ENCODE measurements at regions not wholly inside any gene's neighbourhood (a gene's known extent, or its start where the extent isn't known, plus 50 kb on each side); places are given as distances from the start of the nearest gene placed in this dataset.
A peak's percentile ranks its signal among the peaks of the same experiment; 100 is the strongest.

DNA sequence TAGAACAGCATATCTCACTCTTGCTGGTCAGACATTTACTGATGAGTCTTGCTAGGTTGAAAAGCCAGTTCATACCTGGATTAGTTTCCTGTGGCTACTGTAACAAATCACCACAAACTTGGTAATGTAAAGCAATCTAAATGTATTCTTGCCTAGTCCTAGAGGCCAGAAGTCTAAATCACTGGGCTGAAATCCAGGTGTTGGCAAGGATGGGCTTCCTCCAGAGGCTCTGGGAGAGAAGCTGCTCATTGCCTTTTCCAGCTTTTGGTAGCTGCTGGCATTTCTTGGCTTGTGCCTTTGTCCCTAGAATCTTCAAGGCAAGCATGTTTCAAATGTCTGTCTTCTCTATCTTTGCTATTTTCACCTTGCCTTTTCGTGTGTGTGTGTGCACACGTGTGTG lies 62.3 kb upstream of the MAP4K3 start:
- no peaks in the 10 kb centered on the region for H3K36me3 ChIP-seq (ENCODE audit: low read depth, missing control alignments)
- intact Hi-C loops (cut with DNase I; ENCODE audit: low total_unique reads): no loop called here
- H3K27me3 ChIP-seq: no peaks in the 10 kb centered on the region
- H3K9me3 ChIP-seq: no peaks in the 10 kb centered on the region
- DNase-seq: no peak
- H3K4me3 ChIP-seq: no peak overlapping the region
- H3K27ac ChIP-seq: no peak overlapping the region
- H3K4me1 ChIP-seq: peaks cover 22% of the 10 kb centered on the region
- WGBS, 2 donors: 75 to 88% methylated on average over 2 of the region's 2 CpGs
- TF ChIP-seq POLR2A (IDR thresholded peaks at IDR 0.05): no peak
- TF ChIP-seq, protein P1, sequence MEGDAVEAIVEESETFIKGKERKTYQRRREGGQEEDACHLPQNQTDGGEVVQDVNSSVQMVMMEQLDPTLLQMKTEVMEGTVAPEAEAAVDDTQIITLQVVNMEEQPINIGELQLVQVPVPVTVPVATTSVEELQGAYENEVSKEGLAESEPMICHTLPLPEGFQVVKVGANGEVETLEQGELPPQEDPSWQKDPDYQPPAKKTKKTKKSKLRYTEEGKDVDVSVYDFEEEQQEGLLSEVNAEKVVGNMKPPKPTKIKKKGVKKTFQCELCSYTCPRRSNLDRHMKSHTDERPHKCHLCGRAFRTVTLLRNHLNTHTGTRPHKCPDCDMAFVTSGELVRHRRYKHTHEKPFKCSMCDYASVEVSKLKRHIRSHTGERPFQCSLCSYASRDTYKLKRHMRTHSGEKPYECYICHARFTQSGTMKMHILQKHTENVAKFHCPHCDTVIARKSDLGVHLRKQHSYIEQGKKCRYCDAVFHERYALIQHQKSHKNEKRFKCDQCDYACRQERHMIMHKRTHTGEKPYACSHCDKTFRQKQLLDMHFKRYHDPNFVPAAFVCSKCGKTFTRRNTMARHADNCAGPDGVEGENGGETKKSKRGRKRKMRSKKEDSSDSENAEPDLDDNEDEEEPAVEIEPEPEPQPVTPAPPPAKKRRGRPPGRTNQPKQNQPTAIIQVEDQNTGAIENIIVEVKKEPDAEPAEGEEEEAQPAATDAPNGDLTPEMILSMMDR (IDR thresholded peaks at IDR 0.05): no peak

DNA sequence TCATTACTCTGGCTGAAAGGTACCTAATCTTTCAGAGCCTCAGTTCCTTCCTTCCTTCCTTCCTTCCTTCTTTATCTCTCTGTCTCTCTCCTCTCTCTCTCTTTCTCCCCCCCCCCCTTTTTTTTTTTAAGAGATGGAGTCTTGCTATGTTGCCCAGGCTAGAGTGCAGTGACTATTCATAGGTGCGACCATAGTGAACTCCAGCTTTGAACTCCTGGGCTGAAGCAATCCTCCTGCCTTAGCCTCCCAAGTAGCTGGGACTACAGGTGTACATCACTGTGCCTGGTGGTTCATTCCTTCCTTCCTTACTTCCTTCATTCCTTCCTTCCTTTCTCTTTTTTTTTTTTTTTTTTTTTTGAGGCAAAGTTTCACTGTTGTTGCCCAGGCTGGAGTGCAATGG lies 64.3 kb upstream of the MAP4K3 start:
- TF ChIP-seq, protein P1 (IDR thresholded peaks at IDR 0.05): no peak
- no peak for TF ChIP-seq POLR2A (IDR thresholded peaks at IDR 0.05)
- Histone ChIP-seq H3K4me1 (peaks cover 29% of the 10 kb centered on the region), H3K27me3 (no peaks in the 10 kb centered on the region), H3K27ac (no peak overlapping the region), H3K36me3 (ENCODE audit: low read depth, missing control alignments) (no peaks in the 10 kb centered on the region), H3K4me3 (no peak overlapping the region), H3K9me3 (no peaks in the 10 kb centered on the region)
- DNase-seq: no peak
- 93 to 100% methylated on average over 1 of the region's 1 CpG for WGBS, 2 donors
- intact Hi-C loops (cut with DNase I; ENCODE audit: low total_unique reads): no loop called here

DNA sequence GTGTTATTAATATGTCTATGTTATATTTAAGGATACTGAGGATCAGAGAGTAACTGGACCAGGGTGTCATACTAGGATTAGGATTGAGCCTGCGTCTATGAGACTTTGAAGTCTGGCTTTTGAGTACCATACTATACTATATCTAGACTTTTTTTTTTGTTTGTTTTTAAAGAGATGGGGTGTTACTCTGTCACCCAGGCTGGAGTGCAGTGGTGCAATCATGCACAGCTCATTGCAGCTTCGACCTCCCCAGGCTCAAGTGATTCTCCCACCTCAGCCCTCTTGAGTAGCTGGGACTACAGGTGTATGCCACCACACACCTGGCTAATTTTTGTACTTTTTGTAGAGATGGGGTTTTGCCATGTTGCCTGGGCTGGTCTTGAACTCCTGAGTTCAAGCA lies 66.2 kb upstream of the MAP4K3 start:
- intact Hi-C loops (cut with DNase I; ENCODE audit: low total_unique reads): no loop called here
- 92 to 99% methylated on average over 2 of the region's 2 CpGs for WGBS, 2 donors
- Histone ChIP-seq H3K27me3 (no peaks in the 10 kb centered on the region), H3K36me3 (ENCODE audit: low read depth, missing control alignments) (no peaks in the 10 kb centered on the region), H3K27ac (no peak overlapping the region), H3K4me1 (peaks cover 29% of the 10 kb centered on the region), H3K4me3 (no peak overlapping the region), H3K9me3 (no peaks in the 10 kb centered on the region)
- TF ChIP-seq POLR2A (IDR thresholded peaks at IDR 0.05): no peak
- TF ChIP-seq, protein P1 (IDR thresholded peaks at IDR 0.05): no peak
- DNase-seq: no peak

DNA sequence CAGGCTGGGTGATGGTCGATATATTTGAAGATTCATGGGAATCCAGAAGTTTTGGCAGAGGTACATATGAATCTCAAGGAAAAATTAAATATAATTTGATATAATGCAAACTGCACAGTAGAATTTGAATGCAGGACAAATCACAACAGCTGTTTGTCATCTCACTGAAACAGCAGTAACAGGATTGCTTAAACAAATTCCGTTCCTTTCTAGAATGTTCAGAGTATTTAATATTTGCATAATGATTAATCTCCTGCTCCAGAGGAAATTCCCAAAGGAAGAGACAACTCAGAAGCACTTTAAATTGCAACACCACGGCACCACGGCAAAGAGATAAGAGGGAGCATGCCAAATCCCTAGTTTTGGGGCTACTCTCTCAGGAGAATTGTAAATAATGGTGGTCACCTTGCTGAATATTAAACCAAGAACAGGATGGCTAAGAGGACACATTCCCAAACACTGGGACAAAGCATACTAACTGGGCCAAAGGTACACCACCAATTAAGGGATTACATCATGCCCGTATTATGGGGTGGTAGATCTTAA lies 67.8 kb upstream of the MAP4K3 start:
- Histone ChIP-seq H3K27ac (peak overlapping the region in 1 of 2 donors; percentile 62), H3K27me3 (no peaks in the 10 kb centered on the region), H3K9me3 (no peaks in the 10 kb centered on the region), H3K4me1 (peaks cover 27% of the 10 kb centered on the region), H3K4me3 (no peak overlapping the region), H3K36me3 (ENCODE audit: low read depth, missing control alignments) (no peaks in the 10 kb centered on the region)
- WGBS, 2 donors: 41% methylated on average over 5 of the region's 5 CpGs
- TF ChIP-seq, protein P1 (IDR thresholded peaks at IDR 0.05): no peak
- TF ChIP-seq POLR2A (IDR thresholded peaks at IDR 0.05): no peak
- intact Hi-C loops (cut with DNase I; ENCODE audit: low total_unique reads): no loop called here
- no peak for DNase-seq

DNA sequence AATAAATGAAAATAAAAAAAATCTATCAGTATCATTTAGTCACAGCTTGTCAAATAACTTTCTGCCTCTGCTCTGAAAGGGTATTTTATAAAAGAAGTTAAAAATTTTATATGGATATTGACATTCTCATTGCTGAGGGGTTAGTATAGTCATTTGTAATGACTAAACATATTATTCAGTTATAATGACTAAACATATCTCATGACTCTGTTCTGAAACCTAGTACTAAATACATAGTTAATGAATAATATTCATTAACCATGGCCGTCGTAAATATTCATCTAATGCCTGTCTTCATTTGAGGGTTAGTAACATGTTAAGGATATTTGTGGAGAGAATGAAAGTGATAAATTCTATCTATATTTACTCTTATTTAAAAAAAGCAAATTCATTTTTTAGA lies 69.1 kb upstream of the MAP4K3 start:
- H3K9me3 ChIP-seq: no peaks in the 10 kb centered on the region
- no peaks in the 10 kb centered on the region for H3K36me3 ChIP-seq (ENCODE audit: low read depth, missing control alignments)
- H3K27me3 ChIP-seq: no peaks in the 10 kb centered on the region
- H3K4me1 ChIP-seq: peaks cover 25% of the 10 kb centered on the region
- no peak for TF ChIP-seq POLR2A (IDR thresholded peaks at IDR 0.05)
- TF ChIP-seq, protein P1 (IDR thresholded peaks at IDR 0.05): no peak
- H3K27ac ChIP-seq: no peak overlapping the region
- 75 to 99% methylated on average over 2 of the region's 2 CpGs for WGBS, 2 donors
- intact Hi-C loops (cut with DNase I; ENCODE audit: low total_unique reads): no loop called here
- no peak for DNase-seq
- no peak overlapping the region for H3K4me3 ChIP-seq
